AG10803 (cell line): ENCODE measurements at regions not wholly inside any gene's neighbourhood (a gene's known extent, or its start where the extent isn't known, plus 50 kb on each side); places are given as distances from the start of the nearest gene placed in this dataset.
"Not testable (repeated sequence)": the region's sequence is repeated elsewhere in the genome, so short reads cannot be mapped to it uniquely, and the experiment has no call there.

ENCODE experiments used
- DNase-seq: peaks from one replicate; pipeline ENCODE4 v3.0.0; 2010; ENCODE audit warnings: low read depth
- H3K4me3 ChIP-seq: 2 replicates; pipeline ENCODE4 v1.5.1; 2011; ENCODE audit warnings: mild to moderate bottlenecking, low read length, control low read depth
- CTCF ChIP-seq: conservative IDR thresholded peaks from 2 replicates; pipeline ENCODE4 v1.5.1; 2011; ENCODE audit warnings: mild to moderate bottlenecking, low read length, control low read depth, inconsistent platforms

GRCh38 chr1:37177230-37177864 lies 143.0 kb upstream of the GRIK3 start:
- peak; percentile 5 for DNase-seq
- no peak overlapping the region for H3K4me3 ChIP-seq
- TF ChIP-seq CTCF, result peak; percentile 30

GRCh38 chr1:37181425-37181824 lies 147.1 kb upstream of the GRIK3 start:
- no peak for TF ChIP-seq CTCF
- no peak overlapping the region for H3K4me3 ChIP-seq

GRCh38 chr1:37184789-37185188 lies 150.5 kb upstream of the GRIK3 start:
- no peak for TF ChIP-seq CTCF
- DNase-seq, result no peak
- H3K4me3 ChIP-seq, result no peak overlapping the region

More at GRCh38 chr1:37181425-37181824, 147.1 kb upstream of the GRIK3 start:
- no peak for DNase-seq

- no peak for TF ChIP-seq CTCF
- H3K4me3 ChIP-seq, result no peak overlapping the region
- no peak for DNase-seq
Observed at GRCh38 chr1:37186246-37186756, 152.0 kb upstream of the GRIK3 start.

- TF ChIP-seq CTCF, result no peak
- H3K4me3 ChIP-seq, result no peak overlapping the region
- DNase-seq, result no peak
Observed at GRCh38 chr1:37189111-37189510, 154.8 kb upstream of the GRIK3 start.

- no peak for DNase-seq
- H3K4me3 ChIP-seq, result no peak overlapping the region
- no peak for TF ChIP-seq CTCF
Observed at GRCh38 chr1:37197411-37197810, 163.1 kb upstream of the GRIK3 start.

- not testable (repeated sequence) for H3K4me3 ChIP-seq, DNase-seq
Observed at GRCh38 chr1:37214305-37214704, 180.0 kb upstream of the GRIK3 start.
